NCI-H1092 treated with DMSO at 0.1 percent for 48 hours (cell line): ENCODE measurements at regions not wholly inside any gene's neighbourhood (a gene's known extent, or its start where the extent isn't known, plus 50 kb on each side); places are given as distances from the start of the nearest gene placed in this dataset.
A peak's percentile ranks its signal among the peaks of the same experiment; 100 is the strongest.
"Not testable (repeated sequence)": the region's sequence is repeated elsewhere in the genome, so short reads cannot be mapped to it uniquely, and the experiment has no call there.

ENCODE experiments used
- DNase-seq: peaks from one replicate; lab custom pipeline; 2025; lab: John Stamatoyannopoulos, UW

DNA sequence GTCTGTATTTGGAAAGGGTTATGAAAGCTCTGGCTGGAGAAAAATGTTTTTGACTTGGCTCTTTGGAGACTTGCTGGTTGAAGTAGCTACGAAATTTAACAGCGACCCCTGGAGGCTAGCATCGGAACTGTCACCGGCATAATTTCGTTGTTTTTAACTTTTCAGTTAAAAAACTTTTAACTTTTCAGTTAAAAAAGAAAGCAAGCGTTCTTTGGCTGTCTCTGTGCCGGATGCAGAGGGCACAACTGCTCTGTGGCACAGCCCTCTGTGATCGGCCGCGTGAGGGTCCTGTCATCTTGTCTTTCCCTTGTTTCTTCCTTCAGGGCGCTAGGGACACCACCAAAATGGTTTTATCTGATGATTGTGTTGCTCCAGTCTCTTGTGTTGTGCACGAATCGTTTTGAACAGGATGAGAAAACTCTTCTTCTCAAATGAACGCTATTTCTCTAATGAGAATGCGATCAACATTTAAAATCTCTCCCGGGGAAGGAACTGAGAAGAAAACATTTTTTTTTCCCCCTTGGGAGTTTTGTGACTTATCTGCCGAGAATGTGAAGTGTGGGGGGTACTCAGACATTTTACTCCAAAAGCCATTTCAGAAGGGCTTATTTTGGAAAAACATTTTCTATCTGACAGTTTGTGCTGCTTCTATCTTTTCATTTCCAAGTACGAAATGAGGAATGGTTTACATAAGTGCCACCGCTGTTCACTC lies 57.1 kb downstream of the ADCYAP1 start:
- DNase-seq = peak; percentile 29

DNA sequence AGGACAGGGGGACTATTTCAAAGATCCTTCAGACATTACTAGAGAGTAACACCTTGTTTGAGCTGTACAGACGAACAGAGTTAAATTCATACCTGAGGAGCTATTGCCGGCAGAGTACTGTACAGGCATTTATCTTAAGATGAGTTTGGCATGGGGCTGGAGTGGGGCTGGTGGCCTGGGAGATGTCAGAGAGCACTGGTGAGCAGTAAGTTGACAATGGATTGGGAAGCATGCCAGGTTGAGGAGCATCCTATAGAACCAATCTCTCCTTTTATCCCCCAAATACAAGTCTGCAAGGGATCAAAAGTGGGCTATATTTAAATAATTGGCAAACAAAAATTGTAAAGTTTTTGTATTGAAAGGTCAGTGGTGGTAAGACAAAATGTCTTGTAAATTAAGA lies 58.6 kb downstream of the ADCYAP1 start:
- DNase-seq = no peak

DNA sequence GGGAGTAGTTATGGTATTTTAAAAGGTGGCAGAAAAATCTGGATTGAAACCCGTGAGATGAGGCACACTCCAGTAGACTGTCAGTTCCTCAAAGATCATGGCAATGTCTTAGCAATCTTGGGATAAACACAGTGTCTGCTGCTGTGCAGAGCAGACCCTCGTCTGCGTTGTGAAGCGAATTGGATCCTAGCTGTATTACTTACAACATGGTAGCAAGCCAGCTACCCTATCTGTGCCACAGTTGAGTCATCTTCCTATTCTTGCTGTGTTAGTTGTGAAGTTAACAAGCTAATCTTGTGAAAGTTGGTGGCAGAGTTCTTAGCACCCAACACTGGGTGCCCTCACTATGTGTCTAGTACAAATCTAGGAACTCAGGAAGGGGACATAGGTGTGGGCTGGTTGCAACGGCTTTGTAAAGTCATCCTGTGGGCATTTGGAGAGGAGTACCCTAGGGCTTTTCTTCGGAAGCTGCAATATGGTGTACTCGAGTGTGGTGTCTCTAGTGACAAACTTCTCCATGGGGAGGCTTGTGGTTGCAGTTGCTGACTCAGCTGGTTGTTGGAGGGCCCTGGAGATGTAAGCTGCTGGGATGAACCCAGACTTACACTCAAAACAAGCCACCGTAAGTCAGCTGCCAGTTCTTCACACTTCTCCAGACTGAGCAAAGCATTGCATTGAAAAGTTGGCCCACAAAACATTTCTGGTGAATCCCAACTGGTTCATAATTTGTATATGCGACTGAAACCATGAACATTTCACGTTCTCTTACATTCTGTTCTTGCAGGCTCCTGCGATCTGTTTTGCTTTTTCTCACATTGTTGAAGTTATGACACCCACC lies 61.5 kb downstream of the ADCYAP1 start:
- no peak for DNase-seq

DNA sequence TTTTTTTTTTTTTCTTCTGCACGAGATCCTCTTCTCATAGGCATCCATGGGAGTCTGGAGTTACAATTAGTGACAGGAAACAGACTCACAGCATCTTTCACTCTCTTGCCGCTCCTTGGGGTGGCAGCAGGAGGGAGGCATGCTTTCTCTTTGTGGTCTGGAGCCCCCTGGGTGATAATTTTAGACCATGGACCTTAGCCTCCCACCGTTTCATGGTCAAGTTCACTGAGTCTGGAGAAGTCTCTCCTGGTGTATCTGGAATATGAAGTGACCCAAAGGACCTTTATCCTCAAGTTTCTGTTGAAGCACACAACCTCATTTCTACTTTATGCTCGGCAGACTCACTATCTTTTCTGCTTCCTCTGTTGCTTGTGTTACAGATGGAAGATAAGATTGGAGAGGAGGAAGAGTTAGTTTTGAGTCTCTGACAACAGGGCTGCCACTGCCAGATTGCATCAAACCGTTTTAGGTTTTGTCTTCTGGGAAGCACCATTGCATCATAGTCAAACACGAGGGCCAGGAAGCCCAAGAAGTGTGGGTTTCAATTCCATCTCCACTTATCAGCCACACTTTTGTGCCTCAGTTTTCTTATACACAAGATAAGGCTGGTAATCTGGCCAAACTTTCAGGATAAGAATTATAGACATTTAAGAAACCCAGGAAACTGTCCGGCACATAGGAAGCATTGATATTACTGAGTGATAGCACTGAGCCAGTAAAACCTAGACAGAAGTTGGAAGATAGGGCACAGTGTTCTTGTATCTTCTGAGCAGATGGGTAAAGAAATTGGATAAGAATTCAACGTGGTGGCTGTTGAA lies 62.3 kb downstream of the ADCYAP1 start:
- DNase-seq = no peak

DNA sequence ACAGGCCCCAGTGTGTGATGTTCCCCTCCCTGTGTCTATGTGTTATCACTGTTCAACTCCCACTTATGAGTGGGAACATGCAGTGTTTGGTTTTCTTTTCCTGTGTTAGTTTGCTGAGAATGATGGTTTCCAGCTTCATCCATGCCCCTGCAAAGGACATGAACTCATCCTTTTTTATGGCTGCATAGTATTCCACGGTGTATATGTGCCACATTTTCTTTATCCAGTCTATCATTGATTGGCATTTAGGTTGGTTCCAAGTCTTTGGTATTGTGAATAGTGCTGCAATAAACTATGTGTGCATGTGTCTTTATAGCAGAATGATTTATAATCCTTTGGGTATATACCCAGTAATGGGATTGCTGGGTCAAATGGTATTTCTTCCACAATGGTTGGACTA lies 64.2 kb downstream of the ADCYAP1 start:
- DNase-seq = not testable (repeated sequence)

DNA sequence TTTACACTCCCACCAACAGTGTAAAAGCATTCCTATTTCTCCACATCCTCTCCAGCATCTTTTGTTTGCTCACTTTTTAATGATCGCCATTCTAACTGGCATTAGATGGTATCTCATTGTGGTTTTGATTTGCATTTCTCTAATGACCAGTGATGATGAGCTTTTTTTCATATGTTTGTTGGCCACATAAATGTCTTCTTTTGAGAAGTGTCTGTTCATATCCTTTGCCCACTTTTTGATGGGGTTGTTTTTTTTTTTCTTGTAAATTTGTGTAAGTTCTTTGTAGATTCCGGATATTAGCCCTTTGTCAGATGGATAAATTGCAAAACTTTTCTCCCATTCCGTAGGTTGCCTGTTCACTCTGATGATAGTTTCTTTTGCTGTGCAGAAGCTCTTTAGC lies 64.6 kb downstream of the ADCYAP1 start:
- not testable (repeated sequence) for DNase-seq

DNA sequence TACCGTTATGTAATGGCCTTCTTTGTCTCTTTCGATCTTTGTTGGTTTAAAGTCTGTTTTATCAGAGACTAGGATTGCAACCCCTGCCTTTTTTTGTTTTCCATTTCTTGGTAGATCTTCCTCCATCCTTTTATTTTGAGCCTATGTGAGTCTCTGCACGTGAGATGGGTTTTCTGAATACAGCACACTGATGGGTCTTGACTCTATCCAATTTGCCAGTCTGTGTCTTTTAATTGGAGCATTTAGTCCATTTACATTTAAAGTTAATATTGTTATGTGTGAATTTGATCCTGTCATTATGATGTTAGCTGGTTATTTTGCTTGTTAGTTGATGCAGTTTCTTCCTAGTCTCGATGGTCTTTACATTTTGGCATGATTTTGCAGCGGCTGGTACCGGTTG lies 69.9 kb downstream of the ADCYAP1 start:
- not testable (repeated sequence) for DNase-seq

DNA sequence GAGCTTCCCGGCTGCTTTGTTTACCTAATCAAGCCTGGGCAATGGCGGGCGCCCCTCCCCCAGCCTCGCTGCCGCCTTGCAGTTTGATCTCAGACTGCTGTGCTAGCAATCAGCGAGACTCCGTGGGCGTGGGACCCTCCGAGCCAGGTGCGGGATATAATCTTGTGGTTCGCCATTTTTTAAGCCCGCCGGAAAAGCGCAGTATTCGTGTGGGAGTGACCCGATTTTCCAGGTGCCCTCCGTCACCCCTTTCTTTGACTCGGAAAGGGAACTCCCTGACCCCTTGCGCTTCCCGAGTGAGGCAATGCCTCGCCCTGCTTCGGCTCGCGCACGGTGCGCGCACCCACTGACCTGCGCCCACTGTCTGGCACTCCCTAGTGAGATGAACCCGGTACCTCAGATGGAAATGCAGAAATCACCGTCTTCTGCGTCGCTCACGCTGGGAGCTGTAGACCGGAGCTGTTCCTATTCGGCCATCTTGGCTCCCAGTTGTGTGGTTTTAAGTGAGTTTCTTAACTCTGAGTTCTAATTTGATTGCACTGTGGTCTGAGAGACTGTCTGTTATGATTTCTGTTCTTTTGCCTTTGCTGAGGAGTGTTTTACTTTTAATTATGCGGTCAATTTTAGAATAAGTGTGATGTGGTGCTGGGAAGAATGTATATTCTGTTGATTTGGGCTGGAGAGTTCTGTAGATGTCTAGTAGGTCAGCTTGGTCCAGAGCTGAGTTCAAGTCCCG lies 71.9 kb downstream of the ADCYAP1 start:
- DNase-seq = not testable (repeated sequence)

DNA sequence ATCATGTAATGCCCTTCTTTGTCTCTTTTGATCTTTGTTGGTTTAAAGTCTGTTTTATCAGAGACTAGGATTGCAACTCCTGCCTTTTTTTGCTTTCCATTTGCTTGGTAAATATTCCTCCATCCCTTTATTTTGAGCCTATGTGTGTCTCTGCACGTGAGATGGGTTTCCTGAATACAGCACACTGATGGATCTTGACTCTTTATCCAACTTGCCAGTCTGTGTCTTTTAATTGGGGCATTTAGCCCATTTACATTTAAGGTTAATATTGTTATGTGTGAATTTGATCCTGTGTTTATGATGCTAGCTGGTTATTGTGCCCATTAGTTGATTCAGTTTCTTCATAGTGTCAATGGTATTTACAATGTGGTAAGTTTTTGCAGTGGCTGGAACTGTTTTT lies 72.7 kb downstream of the ADCYAP1 start:
- DNase-seq = not testable (repeated sequence)

DNA sequence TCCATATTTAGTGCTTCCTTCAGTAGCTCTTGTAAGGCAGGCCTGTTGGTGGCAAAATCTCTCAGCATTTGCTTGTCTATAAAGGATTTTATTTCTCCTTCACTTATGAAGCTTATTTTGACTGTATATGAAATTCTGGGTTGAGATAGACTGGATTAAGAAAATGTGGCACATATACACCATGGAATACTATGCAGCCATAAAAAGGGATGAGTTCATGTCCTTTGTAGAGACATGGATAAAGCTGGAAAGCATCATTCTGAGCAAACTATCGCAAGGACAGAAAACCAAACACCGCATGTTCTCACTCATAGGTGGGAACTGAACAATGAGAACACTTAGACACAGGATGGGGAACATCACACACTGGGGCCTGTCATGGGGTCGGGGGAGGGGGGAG lies 73.1 kb downstream of the ADCYAP1 start:
- not testable (repeated sequence) for DNase-seq

DNA sequence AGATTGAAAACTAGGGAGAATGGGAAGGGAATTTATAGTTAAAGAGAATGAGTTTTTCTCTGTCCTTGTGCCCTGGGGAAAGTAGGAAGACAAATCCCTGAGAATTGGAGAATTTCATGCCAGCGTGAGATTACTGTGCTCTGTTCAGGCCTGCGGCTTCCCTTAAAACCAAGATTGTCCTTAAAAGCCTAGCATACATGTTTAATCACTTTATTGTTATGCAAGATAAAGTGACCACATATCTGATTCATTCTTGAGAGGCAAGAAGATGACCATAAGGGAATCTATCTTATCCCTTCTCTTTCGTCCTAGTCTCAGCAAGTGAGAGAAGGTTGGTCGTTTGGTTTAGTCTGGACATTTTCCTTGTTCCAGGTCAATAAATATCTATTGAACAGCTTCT lies 75.9 kb downstream of the ADCYAP1 start:
- no peak for DNase-seq

DNA sequence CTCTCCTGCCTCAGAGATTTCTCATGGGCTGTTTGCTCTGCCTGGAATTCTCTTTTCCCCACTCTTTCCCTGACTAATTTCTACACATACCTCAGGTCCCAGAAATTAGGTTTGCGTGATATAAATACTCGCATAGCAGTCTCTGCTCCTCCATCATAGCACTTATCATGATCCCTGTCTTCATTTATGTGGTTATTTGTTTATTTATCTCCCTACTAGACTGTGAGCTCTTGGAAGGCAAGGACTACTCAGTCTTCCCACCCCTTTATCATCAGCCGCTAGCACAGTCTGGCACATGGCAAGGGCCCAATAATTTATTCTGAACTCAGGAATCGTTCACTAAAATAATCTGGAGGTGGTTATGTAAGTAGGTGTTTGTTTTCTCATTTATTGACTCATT lies 79.3 kb downstream of the ADCYAP1 start:
- no peak for DNase-seq

DNA sequence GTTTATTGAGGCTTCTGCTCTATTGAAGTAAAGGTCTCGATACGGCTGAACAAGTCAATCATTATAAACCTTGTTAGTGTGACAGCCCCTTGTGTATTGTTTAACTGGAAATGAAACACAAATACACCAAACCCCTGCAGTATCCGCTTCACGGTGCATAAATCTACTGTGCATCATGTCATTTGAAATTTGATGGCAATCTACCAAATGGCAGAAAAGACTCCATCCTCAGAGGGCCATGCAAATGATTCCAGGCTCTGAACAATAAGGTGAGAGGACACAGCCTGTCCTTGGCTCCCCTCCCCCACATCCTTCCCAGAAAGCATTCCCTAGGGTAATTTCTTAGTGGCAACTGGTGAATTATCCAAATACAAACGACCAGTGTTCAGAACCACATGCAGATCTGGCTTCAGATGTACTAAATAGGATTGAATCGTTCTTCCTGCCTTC lies 80.6 kb downstream of the ADCYAP1 start:
- DNase-seq = peak; percentile 86

DNA sequence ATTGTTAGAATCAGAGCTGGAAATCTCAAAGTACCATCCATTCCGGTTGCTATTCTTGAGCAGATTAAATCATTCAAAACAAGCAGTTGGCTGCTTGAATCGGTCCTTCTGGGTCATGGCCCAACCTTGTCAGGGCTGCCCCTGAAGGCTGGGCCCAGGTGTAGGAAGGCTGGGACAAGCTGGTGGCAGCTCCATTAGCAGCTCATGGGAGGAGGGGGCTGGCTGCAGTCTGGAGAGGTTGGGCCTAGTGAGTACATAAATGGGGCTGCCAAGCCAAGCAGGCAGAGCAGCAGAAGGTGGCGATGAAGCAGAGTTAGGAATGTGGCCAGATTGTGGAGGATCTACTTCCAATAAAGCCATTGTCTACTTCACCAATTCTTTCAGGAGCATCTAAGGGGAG lies 81.4 kb downstream of the ADCYAP1 start:
- DNase-seq = peak; percentile 69

DNA sequence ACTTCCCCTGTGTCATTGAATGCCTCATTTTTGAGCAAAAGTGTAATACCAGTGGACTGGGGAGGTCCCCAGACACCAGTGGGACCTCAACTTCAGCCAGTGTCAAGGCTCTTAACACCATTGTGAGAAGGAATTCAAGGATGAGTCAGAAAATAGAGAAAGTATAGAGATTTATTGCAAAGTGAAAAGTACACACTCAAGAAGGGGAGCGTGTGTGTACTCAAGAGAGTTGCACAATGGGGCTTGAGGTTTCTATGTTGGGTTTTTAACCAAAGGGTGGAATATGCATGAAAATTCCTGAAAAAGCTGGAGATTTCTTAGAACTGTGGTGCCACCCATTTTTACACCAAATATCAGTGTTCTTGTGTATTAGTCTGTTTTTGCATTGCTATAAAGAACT lies 81.9 kb downstream of the ADCYAP1 start:
- no peak for DNase-seq

DNA sequence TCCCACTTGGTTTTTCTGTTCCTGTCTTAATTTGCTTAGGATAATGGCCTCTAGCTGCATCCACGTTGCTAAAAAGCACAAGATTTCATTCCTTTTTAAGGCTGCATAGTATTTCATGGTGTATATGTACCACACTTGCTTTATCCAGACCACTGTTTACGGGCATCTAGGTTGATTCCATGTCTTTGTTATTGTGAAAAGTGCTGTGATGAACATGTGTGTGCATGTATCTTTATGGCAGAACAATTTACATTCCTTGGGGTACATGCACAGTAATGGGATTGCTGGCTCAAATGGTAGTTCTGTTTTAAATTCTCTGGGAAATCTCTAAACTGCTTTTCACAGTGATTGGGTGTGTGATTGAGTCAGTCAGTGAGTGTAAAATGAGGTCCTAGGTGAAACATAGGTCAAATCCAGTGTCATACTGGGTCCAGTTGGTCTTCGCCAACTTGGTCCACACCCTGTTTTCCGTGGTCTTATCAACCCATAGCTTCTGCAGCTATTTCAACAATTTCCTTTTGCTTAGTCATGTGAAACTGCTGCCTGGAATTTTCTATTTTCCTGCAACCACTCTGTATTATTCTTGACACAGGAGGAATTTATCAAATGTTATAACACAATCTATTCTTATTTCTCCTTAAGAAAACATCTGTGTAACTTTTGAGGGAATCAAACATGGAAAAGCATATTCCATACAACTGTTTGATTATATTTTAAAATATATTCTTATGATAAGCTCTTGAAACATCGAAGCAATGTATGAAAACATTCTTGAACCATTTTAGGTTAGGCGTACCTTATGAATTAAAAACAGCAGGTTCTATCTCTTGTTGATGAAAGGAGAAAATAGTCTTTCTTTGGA lies 82.9 kb downstream of the ADCYAP1 start:
- DNase-seq = no peak

DNA sequence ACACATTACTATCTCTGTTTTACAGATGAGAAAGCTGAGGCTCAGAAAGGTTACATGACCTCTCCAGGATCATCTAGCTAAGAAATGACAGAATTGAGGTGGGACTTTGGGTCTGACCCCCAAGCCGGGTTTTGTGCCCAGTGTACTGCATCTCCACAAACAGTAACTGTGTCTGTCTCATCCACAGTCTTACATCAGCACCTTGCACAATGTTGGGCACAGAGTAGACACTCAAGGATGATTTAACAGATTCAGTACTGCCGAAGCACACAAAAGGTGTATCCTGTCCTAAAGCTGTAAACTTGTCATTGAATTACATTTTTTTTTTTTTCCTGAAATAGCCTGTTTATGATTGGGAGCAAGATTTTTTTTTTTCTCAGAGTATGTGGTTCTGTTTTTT lies 84.8 kb downstream of the ADCYAP1 start:
- no peak for DNase-seq

DNA sequence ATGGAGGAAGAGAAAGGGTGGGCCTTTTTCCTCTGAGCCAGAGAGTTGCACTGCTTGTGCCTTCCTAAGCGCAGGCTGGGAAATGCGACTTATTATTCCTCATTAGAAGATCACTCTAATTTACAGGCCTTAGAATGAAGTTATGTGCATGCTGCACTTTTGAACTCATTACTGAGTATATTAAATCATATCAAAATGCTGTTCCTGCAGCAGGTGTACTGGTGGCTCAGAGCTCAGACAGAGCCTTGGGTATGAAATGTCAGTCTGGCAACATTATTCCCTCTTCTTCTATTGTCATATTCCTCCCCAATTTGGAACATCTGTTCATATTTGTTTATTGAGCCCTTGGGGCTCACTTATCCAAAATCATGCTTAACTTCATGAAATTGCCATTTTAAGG lies 85.5 kb downstream of the ADCYAP1 start:
- DNase-seq = peak; percentile 23

DNA sequence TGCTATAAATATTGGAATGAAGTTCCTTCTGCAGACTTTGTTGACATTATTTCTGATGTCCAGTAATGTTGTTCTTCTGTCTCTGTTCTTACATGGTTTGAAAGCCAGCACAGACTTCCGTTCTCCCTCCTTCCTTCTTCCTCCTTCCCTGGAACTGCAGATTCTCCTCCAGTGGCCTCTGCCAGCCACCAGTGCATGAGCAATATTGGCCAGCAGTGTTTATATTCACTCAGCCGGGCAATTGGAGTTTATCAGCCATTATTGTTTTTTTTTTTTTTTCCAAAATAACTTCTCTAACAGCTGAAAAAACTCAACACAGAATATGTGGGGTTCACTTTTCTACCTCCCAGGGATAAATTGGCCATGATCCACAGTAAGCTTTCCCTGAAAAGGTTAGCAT lies 86.8 kb downstream of the ADCYAP1 start:
- DNase-seq = no peak

DNA sequence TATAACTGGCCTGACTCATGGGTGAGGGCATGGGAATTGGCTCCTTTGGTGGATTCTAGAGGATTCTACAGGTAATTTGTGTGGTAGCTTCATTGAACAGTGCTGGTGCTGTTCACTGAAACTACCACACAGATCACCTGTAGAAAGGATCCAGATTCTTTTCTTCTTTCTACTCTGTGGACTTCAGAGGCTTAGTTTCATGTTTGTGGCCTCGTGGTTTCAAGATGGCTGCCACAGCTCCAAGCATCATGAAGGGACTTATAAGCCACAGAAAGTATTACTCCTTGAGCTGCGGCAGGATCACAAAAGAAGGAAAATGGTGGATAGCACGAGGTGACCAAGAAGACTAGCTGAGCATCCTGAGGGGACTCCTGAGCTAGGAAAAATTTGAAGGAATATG lies 88.9 kb downstream of the ADCYAP1 start:
- no peak for DNase-seq

DNA sequence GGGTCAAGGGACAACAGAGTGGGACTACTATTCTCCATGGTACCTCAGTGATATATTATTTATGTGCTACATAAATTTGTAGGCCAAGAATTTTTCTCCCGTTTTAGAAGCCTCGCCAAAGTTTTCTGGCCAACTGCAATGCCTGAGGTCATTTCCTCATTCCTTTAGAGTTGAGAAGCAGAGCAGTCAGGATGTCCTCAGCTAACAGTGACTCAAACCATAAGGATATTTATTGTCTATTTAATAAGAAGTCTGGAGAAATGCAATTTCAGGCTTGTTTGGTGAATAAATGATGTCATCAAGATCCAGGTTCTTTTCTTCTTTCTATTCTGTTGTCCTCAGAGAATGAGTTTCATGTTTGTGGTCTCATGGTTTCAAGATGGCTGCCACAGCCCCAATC lies 91.0 kb downstream of the ADCYAP1 start:
- no peak for DNase-seq
